HG03571 (cell line): ENCODE measurements at regions not wholly inside any gene's neighbourhood (a gene's known extent, or its start where the extent isn't known, plus 50 kb on each side); places are given as distances from the start of the nearest gene placed in this dataset.

Experiments
- ATAC-seq: cut with Tn5 transposase; IDR thresholded peaks from one replicate; pipeline ENCODE4 v1.9.1; 2021; ENCODE audit not compliant: unreplicated experiment

DNA sequence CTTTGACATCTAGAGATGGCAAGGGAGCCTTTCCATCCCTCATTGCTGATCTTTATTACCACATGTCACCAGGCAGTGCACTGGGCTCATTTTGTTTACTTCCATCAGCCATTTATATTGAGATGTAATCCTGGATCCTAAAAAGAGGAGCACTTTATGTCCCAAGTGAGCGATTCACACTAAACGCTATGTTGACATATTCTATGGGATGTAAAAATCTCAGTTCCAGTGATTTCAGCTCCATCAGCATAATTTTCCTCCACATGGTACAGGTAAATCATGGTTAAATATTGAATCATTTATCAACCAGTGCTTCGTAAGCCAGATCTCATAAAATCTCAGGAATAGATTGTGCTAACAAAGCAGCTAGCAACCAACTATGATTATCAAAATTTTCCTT lies 634.8 kb upstream of the PLXNA2 start:
- no peak for ATAC-seq

DNA sequence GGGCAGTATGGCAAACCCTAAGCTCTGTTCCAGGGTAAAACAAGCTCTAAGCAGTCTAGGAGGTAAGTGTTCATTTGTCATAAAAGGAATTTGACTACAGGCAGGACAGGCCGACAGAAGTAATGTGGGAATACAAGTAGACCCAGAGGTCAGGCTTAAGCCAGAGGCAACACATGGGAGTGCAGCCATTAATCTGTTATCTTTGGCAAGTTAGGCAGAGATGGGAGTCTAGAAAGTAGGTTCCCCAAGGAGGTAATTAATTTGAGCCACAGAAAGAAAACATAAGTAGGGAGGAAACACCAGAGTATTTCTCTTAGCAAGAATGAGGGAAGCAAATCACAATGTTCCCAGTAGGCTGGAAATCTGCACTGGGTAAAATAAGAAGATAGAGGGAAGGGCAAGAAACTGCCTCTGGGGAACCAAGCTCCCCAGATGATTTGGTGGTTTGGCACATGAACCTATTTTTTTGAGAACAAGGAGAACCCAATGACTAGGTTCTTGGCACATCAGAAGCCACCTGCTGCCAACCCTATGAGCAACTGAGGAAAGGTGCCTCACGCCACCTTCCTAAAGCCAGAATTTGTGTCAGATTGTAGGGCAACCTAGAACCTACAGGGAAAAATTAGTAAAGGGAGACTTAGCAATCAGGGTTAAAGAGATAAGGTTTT lies 636.4 kb upstream of the PLXNA2 start:
- ATAC-seq, result no peak

DNA sequence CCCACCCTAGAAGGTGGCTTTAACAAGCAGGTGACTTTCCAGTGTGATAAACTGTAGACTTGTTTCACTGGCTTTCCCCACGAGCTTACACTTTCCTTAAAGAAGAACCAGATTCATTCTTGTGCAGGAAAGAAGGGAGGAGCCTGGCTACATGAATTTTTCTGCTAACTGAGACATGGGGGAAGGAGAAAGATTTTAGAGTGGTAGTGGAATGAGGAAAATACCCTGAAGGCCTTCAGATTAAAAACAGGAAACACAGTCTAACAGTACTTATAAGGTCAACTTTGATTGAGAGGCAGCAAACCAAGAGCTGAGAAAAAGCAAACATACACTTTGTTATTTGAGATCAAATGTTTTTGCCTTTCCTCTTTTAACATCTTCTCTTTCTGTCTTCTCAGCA lies 640.9 kb upstream of the PLXNA2 start:
- ATAC-seq, result no peak

DNA sequence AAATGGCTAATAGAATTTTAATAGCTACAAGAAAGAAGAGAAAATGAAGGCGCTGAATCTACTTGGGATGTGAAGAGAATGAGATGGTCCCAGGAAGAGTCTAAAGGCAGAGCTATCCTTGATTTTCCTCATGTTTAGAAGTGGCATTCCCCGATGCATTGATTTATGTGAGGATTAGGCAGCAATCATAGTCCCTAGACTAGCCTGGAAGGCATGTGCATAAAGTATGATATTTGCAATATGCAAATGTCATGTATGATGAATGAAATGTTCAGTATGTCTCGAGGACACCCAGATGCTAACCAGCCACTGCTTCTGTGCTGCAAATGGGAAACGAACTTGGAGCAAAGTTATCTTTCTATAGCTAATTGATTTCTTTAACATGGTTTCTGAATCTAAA lies 641.5 kb upstream of the PLXNA2 start:
- no peak for ATAC-seq

DNA sequence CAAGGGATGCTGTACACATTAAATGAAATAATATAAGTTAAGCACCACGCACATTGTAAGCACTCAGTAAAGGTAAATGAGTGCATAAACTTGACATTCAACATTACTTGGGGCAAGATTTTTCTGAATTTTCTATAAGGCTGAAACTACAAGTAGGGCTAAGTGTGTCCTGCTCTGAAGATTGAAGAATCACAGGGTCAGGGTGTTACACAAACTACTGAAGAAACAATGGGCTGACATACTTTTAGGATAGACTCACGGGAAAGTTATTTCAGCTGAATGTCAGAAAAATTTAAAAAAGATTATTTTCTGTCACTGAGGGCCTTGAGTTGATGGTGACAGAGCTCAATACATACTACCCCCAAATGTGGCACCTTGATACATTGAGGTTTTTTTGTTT lies 644.2 kb upstream of the PLXNA2 start:
- ATAC-seq, result no peak

DNA sequence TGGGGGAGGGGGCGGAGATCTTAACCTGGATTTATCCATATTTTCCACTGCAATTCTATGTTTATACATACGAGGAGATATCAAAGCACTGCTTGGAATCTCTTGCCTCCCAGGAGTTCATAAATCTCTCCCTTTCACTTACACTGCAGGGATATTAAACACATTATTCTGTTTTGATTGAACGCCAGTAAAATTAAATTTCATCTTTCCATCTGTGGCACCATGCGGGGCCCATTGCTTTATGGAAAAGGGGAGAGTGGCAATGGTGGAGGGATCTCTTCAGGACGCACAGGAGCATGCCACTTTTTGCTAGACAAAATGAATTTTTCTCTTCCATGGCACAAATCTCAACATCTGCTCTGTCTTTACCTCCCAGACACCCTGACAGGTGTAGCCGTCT lies 648.0 kb upstream of the PLXNA2 start:
- no peak for ATAC-seq

DNA sequence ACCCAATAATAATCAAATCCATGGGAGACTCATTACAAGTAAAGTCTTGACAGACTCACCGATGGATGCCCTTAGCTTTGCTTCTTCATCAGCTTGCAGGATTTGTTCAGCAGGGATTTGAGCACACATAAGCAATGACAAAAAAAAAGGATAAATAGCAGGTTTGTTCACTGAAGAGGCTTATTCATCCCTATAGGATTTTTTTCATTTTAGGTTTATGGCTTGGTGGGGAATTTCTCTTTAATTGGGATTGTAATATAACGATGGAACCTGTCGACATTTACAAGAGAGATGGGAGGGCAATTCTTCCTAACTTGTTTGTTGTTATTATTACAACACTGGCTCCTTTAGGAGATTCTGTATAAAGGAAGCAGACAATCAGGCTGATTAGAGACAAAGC lies 649.1 kb upstream of the PLXNA2 start:
- no peak for ATAC-seq

DNA sequence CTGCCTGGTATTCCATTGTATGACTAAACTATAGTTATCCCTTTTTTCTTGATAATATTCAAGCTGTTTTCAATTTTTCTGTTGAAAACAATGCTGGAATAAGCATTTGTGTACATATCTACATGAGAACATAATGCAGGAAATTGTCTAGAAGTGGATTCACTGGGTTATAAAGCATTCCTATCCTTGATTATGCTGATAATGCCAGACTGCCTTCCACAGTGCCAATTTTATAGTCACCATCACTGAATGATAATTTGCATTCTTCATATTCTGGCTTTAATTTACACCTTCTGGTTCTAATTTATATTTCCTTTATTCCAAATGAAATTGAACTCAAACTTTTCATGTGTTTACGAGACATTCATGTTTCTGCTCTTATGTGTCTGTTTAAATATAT lies 651.0 kb upstream of the PLXNA2 start:
- no peak for ATAC-seq

DNA sequence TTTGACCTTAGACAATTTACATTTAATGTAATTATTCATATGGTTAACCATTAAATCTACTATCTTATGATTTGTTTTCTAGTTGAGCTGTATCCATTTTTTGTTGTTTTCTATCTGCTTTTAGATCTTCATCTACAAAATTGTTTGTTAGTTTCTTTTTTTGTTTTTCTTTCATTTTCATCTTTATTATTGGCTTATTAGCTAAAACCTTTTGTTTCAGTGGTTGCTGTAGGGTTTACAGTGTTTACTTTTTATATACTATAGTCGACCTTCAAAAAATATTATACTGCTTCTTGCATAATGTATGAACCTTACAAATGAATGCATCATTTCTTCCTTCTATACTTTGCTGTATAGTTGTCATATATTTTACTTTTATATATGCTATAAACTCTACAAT lies 651.6 kb upstream of the PLXNA2 start:
- ATAC-seq, result no peak

DNA sequence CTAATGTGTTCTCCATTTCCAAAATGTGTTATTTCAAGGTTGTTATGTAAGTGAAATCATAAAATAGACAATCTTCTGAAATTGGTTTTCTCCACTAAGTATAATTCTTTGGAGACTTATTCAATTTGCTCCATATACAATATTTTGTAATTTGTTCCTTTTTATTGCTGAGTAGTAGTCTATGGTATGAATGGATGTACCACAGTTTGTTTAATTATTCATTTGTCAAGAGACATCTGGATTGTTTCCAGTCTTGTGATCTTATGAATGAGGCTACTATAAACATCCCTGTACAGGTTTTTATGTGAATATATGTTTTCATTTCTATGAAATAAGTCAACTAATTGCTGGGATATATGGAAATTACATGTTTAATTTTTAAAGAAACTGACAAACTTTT lies 652.6 kb upstream of the PLXNA2 start:
- ATAC-seq, result no peak

DNA sequence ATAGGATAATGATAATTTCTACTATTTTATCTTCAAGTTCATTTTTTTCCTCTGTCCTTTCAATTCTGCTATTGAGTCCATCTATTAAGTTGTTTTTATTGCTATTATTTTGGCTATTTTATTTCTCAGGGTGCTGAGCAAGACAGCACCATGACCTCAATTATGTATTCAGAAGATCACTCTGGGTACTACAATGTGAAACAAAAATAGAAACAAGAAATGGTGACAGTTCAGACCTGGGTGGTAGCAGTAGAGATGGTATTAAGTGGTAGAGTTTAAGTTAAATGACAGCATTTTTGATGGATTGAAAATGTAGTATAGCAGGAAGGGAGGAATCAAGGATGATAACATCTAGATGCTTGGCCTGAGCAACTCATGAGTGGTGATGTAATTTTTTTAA lies 655.3 kb upstream of the PLXNA2 start:
- ATAC-seq, result no peak

DNA sequence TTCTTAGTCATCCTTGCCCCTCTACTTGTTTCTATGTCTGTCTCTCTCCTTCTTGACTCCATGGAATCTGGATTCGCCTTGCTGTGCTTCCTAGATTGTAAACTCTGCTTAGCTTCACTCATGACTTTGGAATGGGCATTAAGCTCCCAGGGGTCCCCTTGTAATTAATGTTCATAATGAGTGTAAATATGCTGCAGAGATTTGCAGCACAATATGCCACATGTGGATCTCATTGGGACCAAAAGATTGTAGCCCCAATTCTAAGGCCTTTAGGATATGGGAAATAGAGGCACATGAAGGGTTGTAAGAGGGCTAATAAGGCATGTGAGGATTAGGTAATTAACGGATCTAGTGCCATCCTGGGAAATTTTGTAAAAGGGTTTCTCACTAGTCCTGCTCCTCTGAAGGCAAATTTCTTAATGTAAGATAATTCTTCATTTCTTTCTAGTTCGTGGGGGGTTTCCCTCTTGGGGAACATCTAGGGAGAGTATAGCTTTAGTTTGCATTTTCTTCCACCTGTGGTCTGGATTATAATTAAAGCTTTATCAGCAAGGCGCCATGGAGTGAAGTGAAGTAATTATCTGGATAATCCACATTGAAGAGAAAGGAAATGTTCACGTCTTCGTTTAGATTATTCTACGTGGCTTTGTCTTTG lies 659.2 kb upstream of the PLXNA2 start:
- no peak for ATAC-seq

DNA sequence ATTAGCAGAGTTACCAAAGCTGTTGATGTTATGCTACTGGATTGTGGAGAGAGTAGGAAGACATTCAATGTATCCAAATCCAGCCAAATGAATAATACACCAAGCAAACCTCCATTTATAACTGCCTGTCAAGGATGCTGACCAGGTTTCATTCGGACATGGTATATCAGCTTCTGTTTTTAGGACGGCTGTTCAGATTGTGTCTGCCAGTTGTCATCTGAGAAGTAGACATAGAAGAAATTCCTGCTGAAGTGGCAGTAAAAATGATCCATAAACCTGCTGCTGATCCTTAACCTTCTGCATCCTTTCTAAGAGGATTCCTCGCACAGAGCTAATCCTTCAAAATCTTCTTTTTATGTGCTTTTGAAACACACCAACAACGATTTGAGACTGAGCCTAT lies 663.6 kb upstream of the PLXNA2 start:
- ATAC-seq, result no peak

DNA sequence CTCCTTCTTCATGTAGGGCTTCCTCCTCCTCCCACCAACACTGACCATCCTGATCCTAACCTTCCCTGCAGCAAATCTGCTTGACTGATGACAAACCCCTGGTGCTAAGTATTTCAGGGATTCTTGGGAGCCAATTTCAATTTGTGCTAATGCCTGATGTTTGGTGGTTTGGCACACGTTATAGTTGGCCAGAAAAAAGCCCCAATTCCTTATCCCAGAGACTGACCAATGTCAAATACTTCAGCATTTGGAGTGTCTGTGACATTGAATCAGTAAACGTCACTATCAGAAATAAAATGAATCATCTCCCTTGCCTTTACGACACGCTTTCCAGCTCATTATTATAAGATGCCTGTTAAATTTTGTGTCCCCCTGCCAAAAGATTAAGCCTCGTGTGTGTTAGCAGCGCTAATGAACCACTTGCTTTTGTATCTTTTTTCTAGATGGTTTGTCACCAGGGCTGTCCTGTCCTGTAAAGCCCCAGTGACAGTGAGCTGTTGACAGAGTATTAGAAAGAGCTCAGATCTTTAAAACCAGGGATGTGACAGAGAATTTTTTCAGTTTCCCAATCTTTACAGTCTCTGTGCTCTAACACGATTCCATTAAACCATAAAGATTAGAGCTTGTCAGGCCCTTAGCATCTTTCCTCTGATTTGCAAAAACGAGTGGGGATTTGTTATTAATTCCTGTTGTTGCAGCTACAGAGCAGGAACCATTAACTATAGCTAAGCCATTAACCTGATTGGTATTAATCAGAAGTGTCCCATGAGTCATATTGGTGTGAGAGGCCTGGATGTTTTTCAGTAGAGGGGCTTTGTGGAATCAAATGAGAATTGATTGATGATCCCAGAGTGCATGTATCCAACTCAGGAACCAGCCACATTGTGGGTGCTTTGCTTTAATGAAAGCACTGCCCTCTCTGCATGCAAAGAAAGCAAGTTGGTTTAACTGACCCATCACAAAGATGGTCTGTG lies 665.1 kb upstream of the PLXNA2 start:
- no peak for ATAC-seq

DNA sequence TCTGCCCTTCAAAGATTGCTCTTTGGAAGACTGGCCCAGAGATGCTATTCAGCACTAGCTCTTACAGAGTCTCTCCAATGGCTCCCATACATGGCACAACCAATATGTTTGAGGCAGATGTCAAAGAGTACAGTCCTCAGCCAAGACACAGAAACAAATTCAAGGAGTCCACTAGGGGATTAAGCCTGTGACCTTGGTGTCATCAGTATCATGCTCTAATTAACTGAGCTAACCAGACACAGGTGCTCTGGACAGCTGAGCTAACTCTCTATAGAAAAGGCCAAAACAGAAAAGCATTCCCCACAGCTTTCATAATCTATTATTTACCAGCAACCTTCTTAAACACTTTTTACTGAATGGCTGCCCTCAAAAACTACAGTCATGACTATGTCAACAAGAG lies 666.0 kb upstream of the PLXNA2 start:
- ATAC-seq, result no peak

DNA sequence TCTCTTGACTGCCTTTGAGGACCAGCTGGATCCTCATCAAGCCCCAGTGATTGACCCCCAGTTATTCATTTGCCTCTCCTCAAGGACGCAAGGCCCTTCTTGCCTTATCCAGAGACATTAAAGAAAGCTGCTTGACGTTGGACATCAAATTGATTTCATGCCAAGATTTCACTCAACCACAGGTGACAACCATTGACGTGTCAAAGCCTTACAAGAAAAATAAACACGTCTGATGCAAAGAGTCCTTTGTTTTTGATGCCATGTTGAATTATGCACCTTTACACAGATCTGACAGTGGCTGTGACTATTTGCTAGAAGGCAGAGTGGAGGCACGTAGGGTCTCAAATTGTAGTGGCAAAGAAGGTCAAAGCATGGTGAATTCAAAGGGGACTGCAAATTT lies 666.2 kb upstream of the CAMK1G start:
- ATAC-seq, result no peak

DNA sequence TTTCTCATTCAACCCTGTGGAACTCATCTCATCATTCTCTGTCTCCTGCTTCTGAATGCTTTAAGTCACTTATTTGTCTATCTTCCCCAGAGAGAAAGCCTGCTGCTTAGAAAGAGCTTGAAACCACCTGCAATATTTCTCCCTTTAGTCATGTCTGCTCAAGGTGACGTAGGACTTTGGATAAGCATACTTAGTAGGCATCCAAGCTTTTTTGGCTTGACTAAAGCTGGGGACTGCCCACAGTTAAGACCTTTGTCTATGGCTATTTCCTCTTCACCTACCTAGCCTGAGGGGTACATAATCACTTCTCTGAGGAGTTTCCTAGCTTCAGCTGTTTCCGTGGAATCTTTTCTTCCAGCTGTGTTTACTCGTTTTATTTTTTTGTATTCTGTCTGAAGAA lies 665.8 kb upstream of the CAMK1G start:
- no peak for ATAC-seq

DNA sequence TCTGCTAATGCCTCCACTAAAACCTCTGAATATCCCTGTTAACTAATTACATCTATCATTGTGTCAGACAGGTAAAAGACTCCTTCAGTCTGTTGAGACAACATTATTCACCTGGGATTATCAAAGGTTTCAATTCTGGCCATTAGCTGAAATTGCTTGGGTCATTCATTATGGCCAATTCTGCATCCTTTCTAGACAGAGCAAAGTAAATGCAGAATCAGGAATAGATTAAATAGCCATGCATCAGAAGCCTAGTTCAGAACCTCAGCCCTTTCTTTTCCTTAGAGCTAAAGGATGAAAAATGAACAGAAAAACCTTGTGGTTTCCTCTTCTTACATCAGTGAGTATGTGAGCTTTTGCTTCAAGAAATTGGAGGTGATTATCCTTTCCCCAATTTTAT lies 665.4 kb upstream of the CAMK1G start:
- no peak for ATAC-seq

DNA sequence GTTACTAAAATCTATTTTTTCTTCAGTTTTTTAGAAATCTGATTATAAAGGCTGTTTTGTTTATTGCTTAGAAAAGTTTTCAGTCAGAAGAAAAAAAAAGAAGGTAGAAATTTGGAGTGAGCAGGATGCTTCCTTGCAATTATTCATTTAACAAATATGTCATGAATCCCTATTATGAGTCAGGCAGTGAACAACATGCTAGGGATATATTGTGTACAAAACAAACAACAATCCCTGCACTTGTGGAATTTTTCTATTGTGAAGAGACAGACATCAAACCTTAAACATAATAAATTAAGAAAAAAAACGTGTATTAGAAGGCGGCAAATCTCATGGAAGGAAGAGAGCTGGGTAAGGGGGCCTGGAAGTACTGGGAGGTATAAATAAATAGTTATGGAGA lies 664.1 kb upstream of the CAMK1G start:
- no peak for ATAC-seq

DNA sequence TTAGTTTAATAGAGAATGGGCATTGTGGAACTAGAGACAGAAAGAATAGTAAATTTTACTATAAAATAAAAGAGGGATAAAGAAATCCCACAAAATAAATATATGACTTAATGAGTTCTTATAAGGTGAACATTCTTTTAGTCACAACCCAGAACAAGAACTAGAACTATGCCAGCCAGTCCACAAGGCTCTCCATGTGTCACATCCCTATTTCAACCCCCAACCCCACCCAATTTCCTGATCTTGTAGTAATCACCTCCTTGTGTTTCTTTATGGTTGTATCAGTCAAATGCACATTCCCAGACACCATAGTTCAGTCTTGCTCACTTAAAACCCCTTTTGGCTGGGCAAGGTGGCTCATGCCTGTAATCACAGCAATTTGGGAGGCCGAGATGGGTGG lies 662.3 kb upstream of the CAMK1G start:
- ATAC-seq, result no peak

DNA sequence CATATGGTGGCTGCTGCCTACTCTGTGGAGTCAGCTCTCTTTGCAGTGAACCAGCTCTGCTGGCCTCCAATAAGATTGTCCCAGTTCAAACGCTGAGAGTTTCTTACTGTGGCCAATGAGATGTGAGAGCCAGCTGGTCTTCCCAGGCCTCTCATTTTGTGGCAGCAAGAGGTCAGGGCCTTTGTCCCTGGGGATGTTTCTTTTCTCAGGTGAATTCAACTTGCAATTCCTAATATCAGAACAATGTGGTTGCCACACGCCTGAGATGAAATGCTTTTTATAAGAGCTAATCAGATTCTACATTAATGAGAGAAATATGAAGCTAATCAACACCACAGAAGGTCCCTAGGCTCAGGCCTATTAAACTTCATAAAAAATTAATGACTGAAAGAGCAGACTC lies 660.1 kb upstream of the CAMK1G start:
- ATAC-seq, result no peak
